ENCODE measurements at regions not wholly inside any gene's neighbourhood (a gene's known extent, or its start where the extent isn't known, plus 50 kb on each side); places are given as distances from the start of the nearest gene placed in this dataset.

GRCh38 chr11:116449522-116449921 lies 323.3 kb downstream of the BUD13 start:
- BruUV-seq (replicated peaks), result no TSS peak
- Histone ChIP-seq H3K27me3 (ENCODE audit: control insufficient read depth in 1 of 2, insufficient read depth in 2 of 2, low read length in 2 of 2) (no peaks in the 10 kb centered on the region), H4K20me1 (ENCODE audit: insufficient read depth, low read length) (no peaks in the 10 kb centered on the region), H3K9me3 (ENCODE audit: low read length) (peaks cover 7% of the 10 kb centered on the region; the same call in 1 of the 2 replicates), H2AFZ (ENCODE audit: low read length) (no peak overlapping the region), H3K27ac (ENCODE audit: extremely low read length, insufficient read depth, low read length) (no peak overlapping the region), H3K9ac (ENCODE audit: insufficient read depth, low read depth, low read length) (no peak overlapping the region), H3K36me3 (replicated peaks in 1 of 2; ENCODE audit: control insufficient read depth in 1 of 2, insufficient read depth in 2 of 2, low read length in 2 of 2) (no peaks in the 10 kb centered on the region), H3K79me2 (ENCODE audit: insufficient read depth, low read length) (no peaks in the 10 kb centered on the region), H3K4me1 (ENCODE audit: insufficient read depth, low read length) (peaks cover 13% of the 10 kb centered on the region), H3K4me3 (replicated peaks in 1 of 3; ENCODE audit: insufficient read depth in 1 of 3, low read depth in 2 of 3, low read length in 3 of 3) (no peak overlapping the region), H3K4me2 (ENCODE audit: low read depth, low read length) (no peak overlapping the region)
- DNase-seq (ENCODE audit: low spot score) (no peak), FAIRE-seq (no peak), ATAC-seq (no peak)
- in situ Hi-C loops (cut with HindIII; ENCODE audit: extremely low pct_ligation_motif_present, low pct_unique_long_range_greater_than_20kb), result no loop called here
- intact Hi-C loops (cut with micrococcal nuclease; ENCODE audit: unreplicated experiment), result no loop called here
- CTCF ChIA-PET (ENCODE audit: low intra/inter-chr PET ratio, low total read pairs), result no interaction called here
- POLR2A ChIA-PET, result no interaction called here
- TF ChIP-seq ZNF788 (CRISPR knock-in tag; IDR thresholded peaks at IDR 0.05; ENCODE audit: borderline replicate concordance) (no peak), NFATC3 (CRISPR knock-in tag; IDR thresholded peaks at IDR 0.05) (no peak), ZNF883 (CRISPR knock-in tag; IDR thresholded peaks at IDR 0.05; ENCODE audit: not compliant biosample characterization) (no peak), FOXC1 (CRISPR knock-in tag; IDR thresholded peaks at IDR 0.05; ENCODE audit: borderline replicate concordance) (no peak), PLRG1 (conservative IDR thresholded peaks at IDR 0.05) (no peak), ZNF550 (CRISPR knock-in tag; IDR thresholded peaks at IDR 0.05; ENCODE audit: borderline replicate concordance) (no peak), SIX4 (CRISPR knock-in tag; IDR thresholded peaks at IDR 0.05) (no peak), KLF16 (CRISPR knock-in tag; IDR thresholded peaks at IDR 0.05) (no peak), TIGD3 (CRISPR knock-in tag; IDR thresholded peaks at IDR 0.05; ENCODE audit: borderline replicate concordance) (no peak), NFYC (CRISPR knock-in tag; IDR thresholded peaks at IDR 0.05) (no peak), ZHX2 (IDR thresholded peaks at IDR 0.05; ENCODE audit: low read depth) (no peak), ZHX2 (CRISPR knock-in tag; IDR thresholded peaks at IDR 0.05; ENCODE audit: borderline replicate concordance) (no peak), ZBTB14 (CRISPR knock-in tag; IDR thresholded peaks at IDR 0.05) (no peak), TEAD2 (CRISPR knock-in tag; IDR thresholded peaks at IDR 0.05) (no peak), ZFX (CRISPR knock-in tag; IDR thresholded peaks at IDR 0.05; ENCODE audit: low read depth) (no peak)
- WGBS (ENCODE audit: low lambda C conversion rate), result 100% methylated on average over 1 of the region's 1 CpG

Measured in HepG2 (cell line).